ENCODE measurements at regions not wholly inside any gene's neighbourhood (a gene's known extent, or its start where the extent isn't known, plus 50 kb on each side); places are given as distances from the start of the nearest gene placed in this dataset.

DNA sequence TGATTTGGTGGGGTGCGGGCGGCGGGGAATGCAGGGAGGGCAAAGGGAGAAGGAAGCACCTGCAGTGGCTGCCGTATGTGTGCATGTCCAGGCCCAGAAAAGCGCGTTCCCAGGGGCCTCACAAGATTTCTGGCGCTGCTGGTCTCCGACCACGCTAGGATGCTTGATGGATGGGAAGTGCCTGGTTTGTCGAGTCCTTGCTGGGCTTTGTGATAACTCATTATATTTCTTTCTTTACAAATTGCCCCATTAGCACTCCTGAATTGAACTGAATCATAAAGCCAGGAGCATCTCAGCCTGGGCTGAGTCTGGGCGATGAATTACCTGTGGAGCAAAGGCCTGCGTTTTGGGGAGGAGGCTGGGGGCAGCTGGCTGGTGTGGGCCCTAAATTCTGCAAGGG lies 69.2 kb upstream of the LMO1 start:
- Histone ChIP-seq H3K9ac (ENCODE audit: low read depth, low read length, poor library complexity, severe bottlenecking) (no peak overlapping the region), H2AFZ (ENCODE audit: low read length) (no peak overlapping the region), H3K4me2 (ENCODE audit: low read depth, low read length, poor library complexity, severe bottlenecking) (no peak overlapping the region), H3K27me3 (ENCODE audit: insufficient read depth, low read length, poor library complexity, severe bottlenecking) (no peaks in the 10 kb centered on the region), H4K20me1 (ENCODE audit: insufficient read depth, low read length, poor library complexity, severe bottlenecking) (no peaks in the 10 kb centered on the region), H3F3A (ENCODE audit: low read depth) (no peaks in the 10 kb centered on the region), H3K79me2 (ENCODE audit: insufficient read depth, low read length) (no peaks in the 10 kb centered on the region), H3K36me3 (ENCODE audit: insufficient read depth, low read length) (no peaks in the 10 kb centered on the region), H3K9me2 (replicated peaks; ENCODE audit: low read depth, low read length) (no peaks in the 10 kb centered on the region), H3K9me3 (ENCODE audit: insufficient read depth, low read depth, low read length) (no peaks in the 10 kb centered on the region), H3K4me3 (ENCODE audit: low read length, poor library complexity, severe bottlenecking) (no peak overlapping the region), H3K4me1 (ENCODE audit: insufficient read depth, low read length, poor library complexity, severe bottlenecking) (peaks cover 4% of the 10 kb centered on the region)
- TF ChIP-seq EZH2phosphoT487 (IDR thresholded peaks at IDR 0.05; ENCODE audit: borderline replicate concordance) = no peak
- TF ChIP-seq, protein P1, sequence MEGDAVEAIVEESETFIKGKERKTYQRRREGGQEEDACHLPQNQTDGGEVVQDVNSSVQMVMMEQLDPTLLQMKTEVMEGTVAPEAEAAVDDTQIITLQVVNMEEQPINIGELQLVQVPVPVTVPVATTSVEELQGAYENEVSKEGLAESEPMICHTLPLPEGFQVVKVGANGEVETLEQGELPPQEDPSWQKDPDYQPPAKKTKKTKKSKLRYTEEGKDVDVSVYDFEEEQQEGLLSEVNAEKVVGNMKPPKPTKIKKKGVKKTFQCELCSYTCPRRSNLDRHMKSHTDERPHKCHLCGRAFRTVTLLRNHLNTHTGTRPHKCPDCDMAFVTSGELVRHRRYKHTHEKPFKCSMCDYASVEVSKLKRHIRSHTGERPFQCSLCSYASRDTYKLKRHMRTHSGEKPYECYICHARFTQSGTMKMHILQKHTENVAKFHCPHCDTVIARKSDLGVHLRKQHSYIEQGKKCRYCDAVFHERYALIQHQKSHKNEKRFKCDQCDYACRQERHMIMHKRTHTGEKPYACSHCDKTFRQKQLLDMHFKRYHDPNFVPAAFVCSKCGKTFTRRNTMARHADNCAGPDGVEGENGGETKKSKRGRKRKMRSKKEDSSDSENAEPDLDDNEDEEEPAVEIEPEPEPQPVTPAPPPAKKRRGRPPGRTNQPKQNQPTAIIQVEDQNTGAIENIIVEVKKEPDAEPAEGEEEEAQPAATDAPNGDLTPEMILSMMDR (conservative IDR thresholded peaks at IDR 0.05; ENCODE audit: low read length) = no peak

DNA sequence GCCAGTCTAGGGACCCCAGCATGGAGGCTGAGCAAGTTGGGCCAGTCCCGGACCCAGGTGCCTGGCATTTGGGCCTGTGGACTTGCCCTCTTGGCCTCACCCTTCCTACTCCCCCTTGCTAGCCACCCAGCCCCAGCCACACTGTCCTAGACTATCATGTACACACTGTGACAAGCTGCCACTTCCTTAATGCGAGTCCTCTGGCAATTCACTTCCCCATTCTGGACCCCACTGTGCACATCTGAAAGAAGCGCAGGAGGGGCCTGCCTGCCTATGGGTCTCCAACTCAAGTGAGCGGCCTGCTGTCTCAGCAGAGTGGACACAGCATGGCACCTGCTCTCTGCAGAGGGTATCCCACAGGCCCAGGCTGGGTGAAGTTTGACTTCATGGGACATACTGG lies 68.5 kb upstream of the LMO1 start:
- Histone ChIP-seq H3K79me2 (ENCODE audit: insufficient read depth, low read length) (no peaks in the 10 kb centered on the region), H3K9ac (ENCODE audit: low read depth, low read length, poor library complexity, severe bottlenecking) (no peak overlapping the region), H3K36me3 (ENCODE audit: insufficient read depth, low read length) (no peaks in the 10 kb centered on the region)

DNA sequence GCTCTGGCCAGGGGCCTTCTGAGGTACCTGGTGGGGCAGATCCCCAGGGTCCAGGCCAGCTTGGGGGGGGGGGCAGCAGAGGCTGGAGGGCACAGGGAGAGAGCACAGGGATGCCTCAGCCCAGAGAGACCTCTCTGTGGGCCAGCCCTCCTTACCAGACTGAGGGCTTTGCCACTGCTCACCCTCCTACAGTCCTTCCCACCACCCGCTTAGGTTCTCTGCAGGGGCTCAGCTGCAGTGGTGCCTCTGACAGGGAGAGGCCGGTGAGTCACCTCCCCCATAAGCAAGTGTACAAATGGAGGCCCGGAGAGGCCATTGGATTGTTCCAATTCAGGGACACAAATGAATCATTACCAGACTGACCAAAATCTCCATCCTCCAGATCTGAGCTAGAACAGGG lies 68.1 kb upstream of the LMO1 start:
- Histone ChIP-seq H3K9me3 (ENCODE audit: insufficient read depth, low read depth, low read length) (no peaks in the 10 kb centered on the region), H4K20me1 (ENCODE audit: insufficient read depth, low read length, poor library complexity, severe bottlenecking) (no peaks in the 10 kb centered on the region), H2AFZ (ENCODE audit: low read length) (no peak overlapping the region), H3K27me3 (ENCODE audit: insufficient read depth, low read length, poor library complexity, severe bottlenecking) (no peaks in the 10 kb centered on the region), H3F3A (ENCODE audit: low read depth) (no peaks in the 10 kb centered on the region), H3K79me2 (ENCODE audit: insufficient read depth, low read length) (no peaks in the 10 kb centered on the region), H3K9me2 (replicated peaks; ENCODE audit: low read depth, low read length) (no peaks in the 10 kb centered on the region), H3K4me2 (ENCODE audit: low read depth, low read length, poor library complexity, severe bottlenecking) (no peak overlapping the region), H3K4me3 (ENCODE audit: low read length, poor library complexity, severe bottlenecking) (no peak overlapping the region), H3K36me3 (ENCODE audit: insufficient read depth, low read length) (no peaks in the 10 kb centered on the region), H3K9ac (ENCODE audit: low read depth, low read length, poor library complexity, severe bottlenecking) (no peak overlapping the region), H3K4me1 (ENCODE audit: insufficient read depth, low read length, poor library complexity, severe bottlenecking) (peaks cover 4% of the 10 kb centered on the region)
- TF ChIP-seq, protein P1 (conservative IDR thresholded peaks at IDR 0.05; ENCODE audit: low read length) = no peak
- TF ChIP-seq EZH2phosphoT487 (IDR thresholded peaks at IDR 0.05; ENCODE audit: borderline replicate concordance) = no peak

More for the DNA sequence above, 68.5 kb upstream of the LMO1 start:
- H2AFZ ChIP-seq (ENCODE audit: low read length) = no peak overlapping the region
- H3K9me2 ChIP-seq (replicated peaks; ENCODE audit: low read depth, low read length) = no peaks in the 10 kb centered on the region
- no peak for TF ChIP-seq EZH2phosphoT487 (IDR thresholded peaks at IDR 0.05; ENCODE audit: borderline replicate concordance)
- TF ChIP-seq, protein P1 (conservative IDR thresholded peaks at IDR 0.05; ENCODE audit: low read length) = no peak
- H3K9me3 ChIP-seq (ENCODE audit: insufficient read depth, low read depth, low read length) = no peaks in the 10 kb centered on the region
- peaks cover 4% of the 10 kb centered on the region for H3K4me1 ChIP-seq (ENCODE audit: insufficient read depth, low read length, poor library complexity, severe bottlenecking)
- no peaks in the 10 kb centered on the region for H4K20me1 ChIP-seq (ENCODE audit: insufficient read depth, low read length, poor library complexity, severe bottlenecking)
- H3F3A ChIP-seq (ENCODE audit: low read depth) = no peaks in the 10 kb centered on the region
- no peak overlapping the region for H3K4me2 ChIP-seq (ENCODE audit: low read depth, low read length, poor library complexity, severe bottlenecking)
- H3K4me3 ChIP-seq (ENCODE audit: low read length, poor library complexity, severe bottlenecking) = no peak overlapping the region
- H3K27me3 ChIP-seq (ENCODE audit: insufficient read depth, low read length, poor library complexity, severe bottlenecking) = no peaks in the 10 kb centered on the region

All from Loucy (cell line).